H9 (cell line): ENCODE measurements at regions not wholly inside any gene's neighbourhood (a gene's known extent, or its start where the extent isn't known, plus 50 kb on each side); places are given as distances from the start of the nearest gene placed in this dataset.

Experiments
- DNase-seq: peaks from one replicate; pipeline ENCODE4 v3.0.0-alpha.2; 2017
- H2AFZ ChIP-seq: one replicate; pipeline ENCODE4 v1.6.1; 2013; ENCODE audit warnings: mild to moderate bottlenecking, low read length, control low read depth, moderate library complexity
- H2AK5ac ChIP-seq: 2 replicates; pipeline ENCODE4 v1.6.1; 2013; ENCODE audit warnings: low read length, control low read depth, mixed read lengths; ENCODE audit not compliant: insufficient read length
- H2BK120ac ChIP-seq: one replicate; pipeline ENCODE4 v1.6.1; 2013; ENCODE audit warnings: low read depth, mild to moderate bottlenecking, low read length, control low read depth, inconsistent platforms; ENCODE audit not compliant: poor library complexity, severe bottlenecking
- H2BK12ac ChIP-seq: 2 replicates; pipeline ENCODE4 v1.6.1; 2013; ENCODE audit warnings: low read length, control low read depth, mixed read lengths, low read depth; ENCODE audit not compliant: insufficient read length
- H2BK15ac ChIP-seq: 2 replicates; pipeline ENCODE4 v1.6.1; 2013; ENCODE audit warnings: low read depth, low read length, control low read depth
- H2BK20ac ChIP-seq: one replicate; pipeline ENCODE4 v1.6.1; 2013; ENCODE audit warnings: low read depth, mild to moderate bottlenecking, low read length, control low read depth, inconsistent platforms; ENCODE audit not compliant: poor library complexity, severe bottlenecking
- H2BK5ac ChIP-seq: 2 replicates; pipeline ENCODE4 v1.6.1; 2013; ENCODE audit warnings: low read length, control low read depth, mixed read lengths; ENCODE audit not compliant: insufficient read length
- H3K14ac ChIP-seq: 2 replicates; pipeline ENCODE4 v1.6.1; 2013; ENCODE audit warnings: low read length, control low read depth; ENCODE audit not compliant: insufficient read depth
- H3K18ac ChIP-seq: 2 replicates; pipeline ENCODE4 v1.6.1; 2013; ENCODE audit warnings: low read depth, mild to moderate bottlenecking, mixed read lengths, low read length, control low read depth; ENCODE audit not compliant: insufficient read length
- H3K23ac ChIP-seq: 2 replicates; pipeline ENCODE4 v1.6.1; 2013; ENCODE audit warnings: low read length, control low read depth, mixed read lengths, low read depth; ENCODE audit not compliant: insufficient read length
- H3K23me2 ChIP-seq: 2 replicates; pipeline ENCODE4 v1.6.1; 2013; ENCODE audit warnings: low read depth, mild to moderate bottlenecking, mixed read lengths, low read length, control low read depth; ENCODE audit not compliant: insufficient read length, poor library complexity, severe bottlenecking
- H3K27ac ChIP-seq: 2 replicates; pipeline ENCODE4 v1.5.1; 2013; ENCODE audit warnings: low read length, control low read depth, mixed read lengths, low read depth; ENCODE audit not compliant: insufficient read length
- H3K27me3 ChIP-seq: 2 replicates; pipeline ENCODE4 v1.6.1; 2013; ENCODE audit warnings: low read length, control low read depth, inconsistent platforms; ENCODE audit not compliant: insufficient read depth
- H3K4ac ChIP-seq: 2 replicates; pipeline ENCODE4 v1.6.1; 2013; ENCODE audit warnings: low read depth, mild to moderate bottlenecking, control low read depth, inconsistent platforms, low read length, moderate library complexity
- H3K4me1 ChIP-seq: 2 replicates; pipeline ENCODE4 v1.6.1; 2013; ENCODE audit warnings: low read length, control low read depth, inconsistent platforms; ENCODE audit not compliant: insufficient read depth
- H3K4me2 ChIP-seq: 2 replicates; pipeline ENCODE4 v1.6.1; 2013; ENCODE audit warnings: low read length, control low read depth, mixed read lengths; ENCODE audit not compliant: insufficient read length, insufficient read depth
- H3K56ac ChIP-seq: 2 replicates; pipeline ENCODE4 v1.6.1; 2013; ENCODE audit warnings: low read depth, mild to moderate bottlenecking, mixed read lengths, low read length, control low read depth; ENCODE audit not compliant: insufficient read length
- H3K79me1 ChIP-seq: 2 replicates; pipeline ENCODE4 v1.6.1; 2013; ENCODE audit warnings: low read depth, mild to moderate bottlenecking, moderate library complexity, low read length, control low read depth, inconsistent platforms; ENCODE audit not compliant: insufficient read depth, poor library complexity, severe bottlenecking
- H3K79me2 ChIP-seq: 2 replicates; pipeline ENCODE4 v1.6.1; 2013; ENCODE audit warnings: low read length, control low read depth, inconsistent platforms; ENCODE audit not compliant: insufficient read depth
- H3K9ac ChIP-seq: 2 replicates; pipeline ENCODE4 v1.6.1; 2013; ENCODE audit warnings: low read length, control low read depth, mixed read lengths; ENCODE audit not compliant: insufficient read length; ENCODE audit errors: extremely low read depth
- H3K9me3 ChIP-seq: one replicate; pipeline ENCODE4 v1.6.1; 2013; ENCODE audit warnings: low read depth, low read length, inconsistent platforms; ENCODE audit not compliant: control insufficient read depth
- H3T11ph ChIP-seq: one replicate; pipeline ENCODE4 v1.6.1; 2013; ENCODE audit warnings: mild to moderate bottlenecking, low read length, control low read depth, inconsistent platforms
- H4K20me1 ChIP-seq: one replicate; pipeline ENCODE4 v1.6.1; 2013; ENCODE audit not compliant: control insufficient read depth, insufficient read length, insufficient read depth
- H4K5ac ChIP-seq: 2 replicates; pipeline ENCODE4 v1.6.1; 2013; ENCODE audit warnings: low read depth, mild to moderate bottlenecking, mixed read lengths, low read length, control low read depth; ENCODE audit not compliant: insufficient read length
- H4K8ac ChIP-seq: replicated peaks from 2 replicates; pipeline ENCODE4 v1.6.1; 2013; ENCODE audit warnings: low read length, control low read depth, mixed read lengths, low read depth; ENCODE audit not compliant: insufficient read length
- H4K91ac ChIP-seq: 2 replicates; pipeline ENCODE4 v1.6.1; 2013; ENCODE audit warnings: low read depth, mild to moderate bottlenecking, moderate library complexity, mixed read lengths, low read length, control low read depth; ENCODE audit not compliant: insufficient read length
- H3K27ac Mint-ChIP-seq, 3 experiments: 2 replicates in 2 of 3; 3 replicates in 1 of 3; pipeline ENCODE4 v1.8.0; 2020 to 2021; ENCODE audit warnings: mixed read lengths in 3 of 3, mild to moderate bottlenecking in 1 of 3, moderate library complexity in 1 of 3
- H3K27me3 Mint-ChIP-seq: 2 replicates; pipeline ENCODE4 v1.8.0; 2021; ENCODE audit warnings: low read depth, mild to moderate bottlenecking, moderate library complexity, mixed read lengths
- H3K36me3 Mint-ChIP-seq, 3 experiments: 2 replicates in 2 of 3; 3 replicates in 1 of 3; pipeline ENCODE4 v1.8.0; 2020 to 2021; ENCODE audit warnings: low read depth in 3 of 3, mixed read lengths in 3 of 3; ENCODE audit not compliant: insufficient read depth in 1 of 3
- H3K4me1 Mint-ChIP-seq, 2 experiments: 2 replicates each; pipeline ENCODE4 v1.8.0; 2020; ENCODE audit warnings: mixed read lengths in 2 of 2
- H3K4me3 Mint-ChIP-seq, 2 experiments: 2 replicates in 1 of 2; 3 replicates in 1 of 2; pipeline ENCODE4 v1.8.0; 2020 to 2021; ENCODE audit warnings: mild to moderate bottlenecking in 2 of 2, mixed read lengths in 2 of 2, moderate library complexity in 1 of 2
- H3K9me3 Mint-ChIP-seq, 2 experiments: 2 replicates in 1 of 2; 3 replicates in 1 of 2; pipeline ENCODE4 v1.8.0; 2020; ENCODE audit warnings: mild to moderate bottlenecking in 2 of 2, mixed read lengths in 2 of 2, moderate library complexity in 1 of 2
- WGBS: extraction: QIAGEN DNeasy Blood & Tissue Kit; methylation state at CpG from one replicate; pipeline ENCODE4 v1.1.7; 2013; ENCODE audit warnings: missing lambda C conversion rate, low lambda C conversion rate, mixed read lengths; ENCODE audit not compliant: insufficient read length; ENCODE audit errors: extremely low coverage; 5-methylcytosine and 5-hydroxymethylcytosine counted together
- TF ChIP-seq, protein P1 (sequence below): fragments of 200-600 bp; sonication (generic); conservative IDR thresholded peaks from 3 replicates; pipeline ENCODE4 v1.8.0; 2021; ENCODE audit warnings: antibody characterized with exemption, mild to moderate bottlenecking

DNA sequence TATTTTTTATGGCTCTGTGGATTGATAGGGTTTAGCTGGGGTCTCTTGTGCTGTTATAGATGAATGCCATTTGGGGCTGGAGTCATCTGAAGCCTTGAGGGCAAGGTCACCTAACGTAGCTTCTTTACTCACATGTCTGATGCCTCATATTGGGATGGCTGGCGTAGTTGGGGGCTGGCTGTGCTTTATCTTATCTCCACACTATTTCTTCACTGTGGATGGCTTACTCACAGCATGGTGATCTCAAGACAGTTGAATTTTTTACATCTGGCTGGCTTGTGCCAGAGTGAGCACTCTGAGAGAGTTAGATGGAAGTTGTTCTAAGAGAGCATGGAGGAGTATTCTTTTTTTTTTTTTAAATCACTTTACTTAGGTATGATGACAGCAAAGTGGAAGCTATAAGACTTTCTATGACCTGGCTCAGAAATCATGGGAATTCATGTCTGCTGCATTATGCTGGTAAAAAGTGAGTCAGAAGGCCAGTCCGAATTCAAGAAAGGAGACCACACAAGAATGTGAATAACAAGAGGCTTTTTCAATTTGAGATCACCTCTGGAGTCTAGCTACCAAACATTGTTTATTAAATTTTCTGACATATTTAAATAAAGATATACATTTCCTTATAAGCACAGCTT is 252.4 kb upstream of the TPK1 start:
- H3K18ac ChIP-seq = no peak overlapping the region
- WGBS = no CpG with 5 or more reads among the region's 3 CpGs
- no peak overlapping the region for H4K5ac ChIP-seq
- DNase-seq = no peak
- no peak overlapping the region for H2BK15ac ChIP-seq
- H2BK120ac ChIP-seq = no peak overlapping the region
- H3K23me2 ChIP-seq = no peaks in the 10 kb centered on the region
- H3K4me2 ChIP-seq = no peak overlapping the region
- H2BK12ac ChIP-seq = no peak overlapping the region
- H3K27ac Mint-ChIP-seq = no peak overlapping the region
- TF ChIP-seq, protein P1, sequence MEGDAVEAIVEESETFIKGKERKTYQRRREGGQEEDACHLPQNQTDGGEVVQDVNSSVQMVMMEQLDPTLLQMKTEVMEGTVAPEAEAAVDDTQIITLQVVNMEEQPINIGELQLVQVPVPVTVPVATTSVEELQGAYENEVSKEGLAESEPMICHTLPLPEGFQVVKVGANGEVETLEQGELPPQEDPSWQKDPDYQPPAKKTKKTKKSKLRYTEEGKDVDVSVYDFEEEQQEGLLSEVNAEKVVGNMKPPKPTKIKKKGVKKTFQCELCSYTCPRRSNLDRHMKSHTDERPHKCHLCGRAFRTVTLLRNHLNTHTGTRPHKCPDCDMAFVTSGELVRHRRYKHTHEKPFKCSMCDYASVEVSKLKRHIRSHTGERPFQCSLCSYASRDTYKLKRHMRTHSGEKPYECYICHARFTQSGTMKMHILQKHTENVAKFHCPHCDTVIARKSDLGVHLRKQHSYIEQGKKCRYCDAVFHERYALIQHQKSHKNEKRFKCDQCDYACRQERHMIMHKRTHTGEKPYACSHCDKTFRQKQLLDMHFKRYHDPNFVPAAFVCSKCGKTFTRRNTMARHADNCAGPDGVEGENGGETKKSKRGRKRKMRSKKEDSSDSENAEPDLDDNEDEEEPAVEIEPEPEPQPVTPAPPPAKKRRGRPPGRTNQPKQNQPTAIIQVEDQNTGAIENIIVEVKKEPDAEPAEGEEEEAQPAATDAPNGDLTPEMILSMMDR = no peak
- no peaks in the 10 kb centered on the region for H3K27me3 ChIP-seq
- no peak overlapping the region for H3K4ac ChIP-seq
- H2AK5ac ChIP-seq = no peak overlapping the region
- H3K79me2 ChIP-seq = no peaks in the 10 kb centered on the region
- peaks cover 2 to 7% (median 3%) of the 10 kb centered on the region in 3 experiments; a peak in 5 of 7 replicates for H3K36me3 Mint-ChIP-seq
- H3K4me1 Mint-ChIP-seq = peaks cover 3 to 6% of the 10 kb centered on the region in 2 experiments
- no peak overlapping the region for H4K8ac ChIP-seq
- H3K4me3 Mint-ChIP-seq = no peak overlapping the region
- no peak overlapping the region for H3K23ac ChIP-seq
- H3K9me3 Mint-ChIP-seq = peaks cover 5 to 8% of the 10 kb centered on the region in 2 experiments
- no peaks in the 10 kb centered on the region; the same call in 1 of the 2 replicates for H3K4me1 ChIP-seq
- H2AFZ ChIP-seq = no peak overlapping the region
- H3K9me3 ChIP-seq = no peaks in the 10 kb centered on the region
- H2BK5ac ChIP-seq = no peak overlapping the region
- no peak overlapping the region for H3T11ph ChIP-seq
- H4K20me1 ChIP-seq = no peaks in the 10 kb centered on the region
- no peak overlapping the region for H2BK20ac ChIP-seq
- no peak overlapping the region for H3K9ac ChIP-seq
- no peak overlapping the region for H3K27ac ChIP-seq
- no peaks in the 10 kb centered on the region for H3K79me1 ChIP-seq
- no peak overlapping the region for H3K56ac ChIP-seq
- no peak overlapping the region for H4K91ac ChIP-seq
- no peaks in the 10 kb centered on the region for H3K27me3 Mint-ChIP-seq
- H3K14ac ChIP-seq = no peak overlapping the region
